WTC11 (cell line): ENCODE measurements at regions not wholly inside any gene's neighbourhood (a gene's known extent, or its start where the extent isn't known, plus 50 kb on each side); places are given as distances from the start of the nearest gene placed in this dataset.

Source experiments
- CBFB ChIP-seq: sonication (generic); formaldehyde crosslinking; IDR thresholded peaks from 2 replicates; pipeline ENCODE4 v1.8.1; 2022; ENCODE audit warnings: mild to moderate bottlenecking, low read depth, missing genetic modification reagents
- CTCF ChIP-seq: fragments of 200-600 bp; IDR thresholded peaks from 2 replicates; pipeline ENCODE4 v1.8.0; 2022; ENCODE audit warnings: antibody characterized with exemption
- ZBTB21 ChIP-seq: sonication (generic); formaldehyde crosslinking; IDR thresholded peaks from 2 replicates; pipeline ENCODE4 v1.8.1; 2023; ENCODE audit warnings: mild to moderate bottlenecking, missing genetic modification reagents, borderline replicate concordance
- ZNF232 ChIP-seq: sonication (generic); formaldehyde crosslinking; IDR thresholded peaks from 2 replicates; pipeline ENCODE4 v1.8.0; 2022; ENCODE audit warnings: mild to moderate bottlenecking, missing genetic modification reagents

GRCh38 chr4:138909587-138909986, 106.0 kb upstream of the NOCT start:
- TF ChIP-seq CBFB (CRISPR knock-in tag) (no peak), ZBTB21 (no peak), ZNF232 (CRISPR knock-in tag) (no peak), CTCF (no peak)
